H1 (cell line): ENCODE measurements at regions not wholly inside any gene's neighbourhood (a gene's known extent, or its start where the extent isn't known, plus 50 kb on each side); places are given as distances from the start of the nearest gene placed in this dataset.

Source experiments
- ASH2L ChIP-seq: fragments of 200-600, 300-600 bp; sonication (generic); IDR thresholded peaks from one replicate; pipeline ENCODE4 v1.7.1; 2017; ENCODE audit warnings: low read length
- EP300 ChIP-seq, 2 experiments: IDR thresholded peaks; 1 replicate in 1 of 2; 2 replicates in 1 of 2; pipeline ENCODE4 v1.6.1; 2011 to 2012; ENCODE audit warnings: low read depth in 2 of 2, low read length in 2 of 2, mild to moderate bottlenecking in 2 of 2, borderline replicate concordance in 1 of 2, inconsistent platforms in 1 of 2, moderate library complexity in 1 of 2
- GTF2F1 ChIP-seq: IDR thresholded peaks from 2 replicates; pipeline ENCODE4 v1.6.1; 2012; ENCODE audit warnings: low read depth, low read length, improper control_type of control experiment, borderline replicate concordance
- HDAC2 ChIP-seq, 2 experiments: fragments of 300-600 bp in 1 of 2; sonication (generic) in 1 of 2; IDR thresholded peaks; 2 replicates each; pipeline ENCODE4 v1.6.1; 2011 to 2012; ENCODE audit warnings: low read depth in 2 of 2, low read length in 2 of 2, mild to moderate bottlenecking in 2 of 2, moderate library complexity in 2 of 2, borderline replicate concordance in 1 of 2, inconsistent platforms in 1 of 2
- PHF8 ChIP-seq: fragments of 200-600 bp; sonication (generic); conservative IDR thresholded peaks from 2 replicates; pipeline ENCODE4 v1.7.1; 2012; ENCODE audit warnings: low read depth, mild to moderate bottlenecking, inconsistent platforms, low read length, moderate library complexity
- RFX5 ChIP-seq: IDR thresholded peaks from 2 replicates; pipeline ENCODE4 v1.6.1; 2011; ENCODE audit warnings: low read depth, low read length, improper control_type of control experiment, borderline replicate concordance
- TF ChIP-seq, protein P1 (sequence below): IDR thresholded peaks from 2 replicates; pipeline ENCODE4 v1.6.1; 2011; ENCODE audit warnings: low read length, improper control_type of control experiment

DNA sequence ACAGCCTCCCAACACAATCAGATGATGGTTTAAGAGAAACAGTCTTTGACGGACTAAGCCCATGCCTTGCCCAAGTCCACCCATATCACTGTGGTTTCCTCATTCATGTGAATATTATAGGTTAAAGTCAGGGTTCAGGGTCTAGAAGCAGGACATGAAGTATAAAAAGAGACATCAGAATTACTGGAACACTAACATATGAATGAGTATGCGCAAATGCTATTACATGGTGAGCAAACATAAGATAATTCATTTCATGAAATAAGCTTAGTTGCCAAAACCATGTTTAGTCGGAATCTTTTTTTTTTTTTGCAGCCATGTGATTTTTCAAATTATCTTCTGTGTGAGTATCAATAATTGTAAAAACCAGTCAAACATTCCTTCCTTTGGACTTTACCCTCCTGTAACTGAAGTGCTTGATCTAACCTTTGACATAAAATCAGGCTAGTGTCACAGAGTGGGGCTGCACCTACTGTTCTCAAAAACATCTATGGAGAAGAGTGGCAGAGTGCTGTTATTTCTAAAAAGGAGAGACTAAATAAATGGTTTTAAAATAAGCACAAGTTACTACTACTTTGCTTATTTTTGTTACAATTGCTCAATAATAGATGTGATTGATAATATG, 84.9 kb upstream of the NRIP1 start (continued):
- TF ChIP-seq PHF8 (no peak), RFX5 (no peak), HDAC2 (IDR thresholded peaks at IDR 0.05; ENCODE audit: borderline replicate concordance in 1 of 2, low read depth in 2 of 2, low read length in 2 of 2) (no peak), ASH2L (no peak), EP300 (IDR thresholded peaks at IDR 0.05; ENCODE audit: borderline replicate concordance in 1 of 2, low read depth in 2 of 2, low read length in 2 of 2) (no peak), GTF2F1 (no peak)
- TF ChIP-seq, protein P1, sequence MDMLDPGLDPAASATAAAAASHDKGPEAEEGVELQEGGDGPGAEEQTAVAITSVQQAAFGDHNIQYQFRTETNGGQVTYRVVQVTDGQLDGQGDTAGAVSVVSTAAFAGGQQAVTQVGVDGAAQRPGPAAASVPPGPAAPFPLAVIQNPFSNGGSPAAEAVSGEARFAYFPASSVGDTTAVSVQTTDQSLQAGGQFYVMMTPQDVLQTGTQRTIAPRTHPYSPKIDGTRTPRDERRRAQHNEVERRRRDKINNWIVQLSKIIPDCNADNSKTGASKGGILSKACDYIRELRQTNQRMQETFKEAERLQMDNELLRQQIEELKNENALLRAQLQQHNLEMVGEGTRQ: no peak
